ENCODE measurements at regions not wholly inside any gene's neighbourhood (a gene's known extent, or its start where the extent isn't known, plus 50 kb on each side); places are given as distances from the start of the nearest gene placed in this dataset.

DNA sequence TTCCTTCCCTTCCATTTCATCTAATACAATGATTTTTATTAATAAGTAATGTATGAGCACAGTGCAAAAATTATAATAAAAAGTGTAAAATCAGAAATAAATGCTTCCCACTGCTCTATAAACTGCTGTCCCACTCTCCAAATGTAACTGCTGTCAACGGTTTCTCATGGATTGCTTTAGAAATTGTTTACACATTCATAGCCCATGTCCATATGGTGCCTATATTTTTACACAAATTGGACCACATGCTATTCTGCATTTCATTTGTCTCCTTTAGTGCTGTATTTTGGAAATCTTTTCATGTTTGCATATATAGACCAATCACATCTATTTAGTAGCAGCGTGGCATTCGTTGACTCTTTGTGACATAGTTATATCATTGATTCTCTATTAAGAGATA is 164.7 kb upstream of the SLCO3A1 start (continued):
- TF ChIP-seq, protein P1, sequence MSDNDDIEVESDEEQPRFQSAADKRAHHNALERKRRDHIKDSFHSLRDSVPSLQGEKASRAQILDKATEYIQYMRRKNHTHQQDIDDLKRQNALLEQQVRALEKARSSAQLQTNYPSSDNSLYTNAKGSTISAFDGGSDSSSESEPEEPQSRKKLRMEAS (IDR thresholded peaks at IDR 0.05; ENCODE audit: low read depth) = no peak
- TF ChIP-seq GATA2 (CRISPR knock-in tag; IDR thresholded peaks at IDR 0.05) (no peak), TEAD4 (IDR thresholded peaks at IDR 0.05; ENCODE audit: borderline replicate concordance, insufficient read depth) (no peak), TAF1 (IDR thresholded peaks at IDR 0.05; ENCODE audit: borderline replicate concordance, low read depth, low read length) (no peak), JUND (IDR thresholded peaks at IDR 0.05) (no peak), SMC3 (IDR thresholded peaks at IDR 0.05; ENCODE audit: low read depth, low read length) (no peak), ELF1 (IDR thresholded peaks at IDR 0.05) (no peak), TCF12 (IDR thresholded peaks at IDR 0.05) (no peak), RXRA (IDR thresholded peaks at IDR 0.05; ENCODE audit: borderline replicate concordance, low read depth) (no peak), GABPA (IDR thresholded peaks at IDR 0.05; ENCODE audit: low read depth) (no peak), EP300 (IDR thresholded peaks at IDR 0.05; ENCODE audit: borderline replicate concordance in 1 of 2, low read depth in 1 of 2, low read length in 1 of 2) (no peak), POLR2AphosphoS5 (IDR thresholded peaks at IDR 0.05; ENCODE audit: low read depth, low read length) (no peak)
- TF ChIP-seq, protein P2, sequence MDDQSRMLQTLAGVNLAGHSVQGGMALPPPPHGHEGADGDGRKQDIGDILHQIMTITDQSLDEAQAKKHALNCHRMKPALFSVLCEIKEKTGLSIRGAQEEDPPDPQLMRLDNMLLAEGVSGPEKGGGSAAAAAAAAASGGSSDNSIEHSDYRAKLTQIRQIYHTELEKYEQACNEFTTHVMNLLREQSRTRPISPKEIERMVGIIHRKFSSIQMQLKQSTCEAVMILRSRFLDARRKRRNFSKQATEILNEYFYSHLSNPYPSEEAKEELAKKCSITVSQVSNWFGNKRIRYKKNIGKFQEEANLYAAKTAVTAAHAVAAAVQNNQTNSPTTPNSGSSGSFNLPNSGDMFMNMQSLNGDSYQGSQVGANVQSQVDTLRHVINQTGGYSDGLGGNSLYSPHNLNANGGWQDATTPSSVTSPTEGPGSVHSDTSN (IDR thresholded peaks at IDR 0.05) = no peak

DNA sequence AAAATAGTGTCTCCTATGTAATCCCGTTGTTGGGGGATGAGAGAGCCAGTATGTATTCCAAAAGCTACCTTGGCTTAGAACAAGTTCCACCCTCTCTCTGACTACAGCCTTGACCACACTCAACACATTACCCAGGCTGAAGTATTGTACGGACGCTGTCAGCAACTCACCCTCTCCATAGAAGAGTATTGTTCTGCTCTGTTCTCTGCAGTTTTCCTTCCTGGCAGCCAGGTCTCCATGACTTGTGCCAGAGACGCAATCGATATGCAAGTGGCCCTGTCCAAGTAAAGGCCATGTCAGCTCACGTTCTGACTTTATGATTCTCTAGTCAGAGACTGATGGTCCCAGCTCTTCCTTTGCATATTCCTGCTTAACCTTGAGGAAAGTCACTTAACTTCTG is 164.1 kb upstream of the SLCO3A1 start:
- Histone ChIP-seq H2AFZ (ENCODE audit: low read depth) (no peak overlapping the region), H3K27ac (ENCODE audit: low read depth in 2 of 2, low read length in 1 of 2) (no peak overlapping the region), H3K9me2 (no peaks in the 10 kb centered on the region), H3F3A (replicated peaks; ENCODE audit: insufficient read depth) (no peaks in the 10 kb centered on the region), H3K9me3 (no peaks in the 10 kb centered on the region), H3K27me3 (ENCODE audit: insufficient read depth) (no peaks in the 10 kb centered on the region), H3K4me1 (ENCODE audit: control insufficient read depth in 1 of 2, insufficient read depth in 2 of 2, low read depth in 1 of 2, low read length in 1 of 2) (peaks cover 5% of the 10 kb centered on the region in 2 experiments; a peak in 2 of 4 replicates), H4K20me1 (ENCODE audit: insufficient read depth) (no peaks in the 10 kb centered on the region), H3K36me3 (replicated peaks in 1 of 2; ENCODE audit: control insufficient read depth in 1 of 2, insufficient read depth in 2 of 2, low read length in 1 of 2) (no peaks in the 10 kb centered on the region), H3K9ac (no peak overlapping the region), H3K4me2 (no peak overlapping the region), H3K4me3 (ENCODE audit: low read depth in 2 of 2, low read length in 1 of 2) (no peak overlapping the region), H3K79me2 (ENCODE audit: insufficient read depth) (no peaks in the 10 kb centered on the region)
- WGBS (ENCODE audit: low lambda C conversion rate) = 74% methylated on average over 6 of the region's 6 CpGs
- no peak for DNase-seq
- TF ChIP-seq TAF1 (IDR thresholded peaks at IDR 0.05; ENCODE audit: borderline replicate concordance, low read depth, low read length) (no peak), SIN3A (IDR thresholded peaks at IDR 0.05; ENCODE audit: borderline replicate concordance, low read depth, low read length) (no peak), RCOR1 (IDR thresholded peaks at IDR 0.05; ENCODE audit: low read length) (no peak), YY1 (IDR thresholded peaks at IDR 0.05; ENCODE audit: low read depth) (no peak), FOXM1 (IDR thresholded peaks at IDR 0.05; ENCODE audit: low read depth) (no peak), MXI1 (IDR thresholded peaks at IDR 0.05; ENCODE audit: low read depth, low read length) (no peak), RAD21 (IDR thresholded peaks at IDR 0.05; ENCODE audit: low read length) (no peak)
- TF ChIP-seq, protein P3, sequence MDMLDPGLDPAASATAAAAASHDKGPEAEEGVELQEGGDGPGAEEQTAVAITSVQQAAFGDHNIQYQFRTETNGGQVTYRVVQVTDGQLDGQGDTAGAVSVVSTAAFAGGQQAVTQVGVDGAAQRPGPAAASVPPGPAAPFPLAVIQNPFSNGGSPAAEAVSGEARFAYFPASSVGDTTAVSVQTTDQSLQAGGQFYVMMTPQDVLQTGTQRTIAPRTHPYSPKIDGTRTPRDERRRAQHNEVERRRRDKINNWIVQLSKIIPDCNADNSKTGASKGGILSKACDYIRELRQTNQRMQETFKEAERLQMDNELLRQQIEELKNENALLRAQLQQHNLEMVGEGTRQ (IDR thresholded peaks at IDR 0.05; ENCODE audit: borderline replicate concordance, low read depth, low read length) = no peak
- ChIA-PET POLR2A (no interaction called here), CTCF (no interaction called here)
